HCT116 (cell line): ENCODE measurements at regions not wholly inside any gene's neighbourhood (a gene's known extent, or its start where the extent isn't known, plus 50 kb on each side); places are given as distances from the start of the nearest gene placed in this dataset.
A peak's percentile ranks its signal among the peaks of the same experiment; 100 is the strongest.

Experiments
- ATAC-seq: fragments of 200-7000 bp; cut with Tn5 transposase; 2 replicates; pipeline ENCODE4 v1.9.1; 2020; ENCODE audit warnings: mild to moderate bottlenecking, moderate library complexity
- BruUV-seq: library from RNA; stranded (reverse); fragments of 400-500 nt; replicated peaks from 2 replicates; lab custom pipeline; 2021; lab: Mats Ljungman, UMichigan
- CTCF ChIA-PET: fragments of 300-600 bp; sonication (Branson Sonifier 250); formaldehyde crosslinking; loops from one replicate; lab custom pipeline; 2021; ENCODE audit warnings: antibody characterized with exemption; lab: Charles Lee
- POLR2A ChIA-PET: fragments of 300-600, 350-600 bp; sonication (Branson Sonifier 250); formaldehyde crosslinking; loops from one replicate; lab custom pipeline; 2021; ENCODE audit warnings: antibody characterized with exemption; lab: Charles Lee
- RAD21 ChIA-PET, 2 experiments: fragments of 300-600 bp; sonication (Branson Sonifier 250); formaldehyde crosslinking; loops; one replicate each; lab custom pipeline; 2023; ENCODE audit warnings: low total read pairs in 2 of 2; ENCODE audit not compliant: uncharacterized antibody in 2 of 2, unreplicated experiment in 2 of 2, low non-redundant PET in 1 of 2; lab: Charles Lee
- DNase-seq: peaks from one replicate; pipeline ENCODE4 v3.0.0-alpha.2; 2010; ENCODE audit warnings: low read depth, low spot score
- H2AFZ ChIP-seq: fragments of 200-600 bp; shearing (Covaris generic), sonication (generic); 2 replicates; pipeline ENCODE4 v1.6.1; 2017; ENCODE audit warnings: low read depth, mixed run types, mixed read lengths, antibody characterized with exemption, low read length; ENCODE audit not compliant: poor library complexity, severe bottlenecking
- H3K27ac ChIP-seq: 2 replicates; pipeline ENCODE4 v1.5.1; 2012; ENCODE audit warnings: low read depth, low read length
- H3K27me3 ChIP-seq: fragments of 200-600 bp; sonication (generic); 2 replicates; pipeline ENCODE4 v1.6.1; 2016; ENCODE audit warnings: mixed run types, low read length, mixed read lengths; ENCODE audit not compliant: insufficient read depth
- H3K36me3 ChIP-seq, 2 experiments: fragments of 200-500 bp in 1 of 2; fragments of 200-600 bp in 1 of 2; sonication (Bioruptor generic) in 1 of 2; sonication (generic) in 1 of 2; 2 replicates each; pipeline versions ENCODE4 v1.5.1 to v1.6.1; 2014 to 2016; ENCODE audit warnings: low read length in 2 of 2, inconsistent platforms in 1 of 2, mixed read lengths in 1 of 2, mixed run types in 1 of 2; ENCODE audit not compliant: insufficient read depth in 2 of 2, control insufficient read depth in 1 of 2
- H3K4me1 ChIP-seq, 2 experiments: fragments of 200-600 bp in 1 of 2; sonication (generic) in 1 of 2; 2 replicates each; pipeline versions ENCODE4 v1.5.1 to v1.6.1; 2012 to 2017; ENCODE audit warnings: low read length in 2 of 2, inconsistent platforms in 1 of 2, mild to moderate bottlenecking in 1 of 2, mixed read lengths in 1 of 2, mixed run types in 1 of 2, moderate library complexity in 1 of 2; ENCODE audit not compliant: insufficient read depth in 2 of 2, control insufficient read depth in 1 of 2
- H3K4me2 ChIP-seq: fragments of 200-600 bp; sonication (generic); 2 replicates; pipeline ENCODE4 v1.6.1; 2017; ENCODE audit warnings: mixed run types, low read length, mixed read lengths
- H3K4me3 ChIP-seq, 2 experiments: fragments of 200-600 bp in 1 of 2; sonication (generic) in 1 of 2; replicated peaks in 1 of 2; 2 replicates each; pipeline ENCODE4 v1.5.1; 2011 to 2016; ENCODE audit warnings: low read length in 2 of 2, control low read depth in 1 of 2, low read depth in 1 of 2, mild to moderate bottlenecking in 1 of 2, mixed read lengths in 1 of 2, mixed run types in 1 of 2
- H3K79me2 ChIP-seq: fragments of 200-600 bp; sonication (generic); 2 replicates; pipeline ENCODE4 v1.6.1; 2017; ENCODE audit warnings: mild to moderate bottlenecking, mixed run types, low read length, moderate library complexity, mixed read lengths; ENCODE audit not compliant: insufficient read depth
- H3K9ac ChIP-seq: fragments of 200-600 bp; sonication (generic); 2 replicates; pipeline ENCODE4 v1.6.1; 2016; ENCODE audit warnings: low read length, mixed read lengths
- H3K9me2 ChIP-seq: fragments of 200-600 bp; sonication (generic), shearing (Covaris generic); 2 replicates; pipeline ENCODE4 v1.6.1; 2017; ENCODE audit warnings: mixed run types, mild to moderate bottlenecking, moderate library complexity; ENCODE audit not compliant: insufficient read depth
- H3K9me3 ChIP-seq, 2 experiments: fragments of 200-500 bp in 1 of 2; fragments of 200-600 bp in 1 of 2; sonication (Bioruptor generic) in 1 of 2; sonication (generic) in 1 of 2; 2 replicates each; pipeline ENCODE4 v1.6.1; 2014 to 2017; ENCODE audit warnings: low read length in 2 of 2, mixed read lengths in 2 of 2, inconsistent platforms in 1 of 2, low read depth in 1 of 2, mild to moderate bottlenecking in 1 of 2, mixed run types in 1 of 2, moderate library complexity in 1 of 2; ENCODE audit not compliant: control insufficient read depth in 1 of 2, insufficient read depth in 1 of 2
- H4K20me1 ChIP-seq: fragments of 200-600 bp; sonication (generic), shearing (Covaris generic); 2 replicates; pipeline ENCODE4 v1.6.1; 2017; ENCODE audit warnings: mixed run types, mild to moderate bottlenecking, moderate library complexity; ENCODE audit not compliant: insufficient read depth
- ATF3 ChIP-seq: IDR thresholded peaks from 2 replicates; pipeline ENCODE4 v1.6.1; 2012
- CBX3 ChIP-seq: IDR thresholded peaks from 2 replicates; pipeline ENCODE4 v1.6.1; 2012; ENCODE audit warnings: low read depth
- CEBPB ChIP-seq: IDR thresholded peaks from 2 replicates; pipeline ENCODE4 v1.6.1; 2012; ENCODE audit warnings: low read depth
- EGR1 ChIP-seq: IDR thresholded peaks from 2 replicates; pipeline ENCODE4 v1.6.1; 2012; ENCODE audit warnings: low read depth
- EZH2 ChIP-seq: fragments of 200-600 bp; sonication (generic); IDR thresholded peaks from 2 replicates; pipeline ENCODE4 v1.6.1; 2017; ENCODE audit warnings: antibody characterized with exemption, mixed run types
- FOSL1 ChIP-seq: IDR thresholded peaks from 2 replicates; pipeline ENCODE4 v1.6.1; 2012; ENCODE audit warnings: low read depth
- JUND ChIP-seq: IDR thresholded peaks from 2 replicates; pipeline ENCODE4 v1.6.1; 2012
- MAX ChIP-seq: IDR thresholded peaks from 2 replicates; pipeline ENCODE4 v1.6.1; 2012
- POLR2A ChIP-seq: IDR thresholded peaks from 2 replicates; pipeline ENCODE4 v1.7.0; 2011; ENCODE audit warnings: borderline replicate concordance; ENCODE audit not compliant: insufficient read depth, insufficient read length; ENCODE audit errors: extremely low read depth
- POLR2AphosphoS5 ChIP-seq: IDR thresholded peaks from 2 replicates; pipeline ENCODE4 v1.6.1; 2011; ENCODE audit warnings: mild to moderate bottlenecking, low read depth, low read length, moderate library complexity
- RAD21 ChIP-seq: IDR thresholded peaks from 2 replicates; pipeline ENCODE4 v1.6.1; 2012; ENCODE audit warnings: low read depth, mild to moderate bottlenecking
- REST ChIP-seq: IDR thresholded peaks from 2 replicates; pipeline ENCODE4 v1.6.1; 2012; ENCODE audit warnings: low read depth
- SIN3A ChIP-seq: IDR thresholded peaks from 2 replicates; pipeline ENCODE4 v1.6.1; 2012; ENCODE audit warnings: low read depth
- SP1 ChIP-seq: IDR thresholded peaks from 2 replicates; pipeline ENCODE4 v1.6.1; 2012; ENCODE audit warnings: low read depth
- SRF ChIP-seq: IDR thresholded peaks from 2 replicates; pipeline ENCODE4 v1.6.1; 2012; ENCODE audit warnings: low read depth
- TCF7L2 ChIP-seq: IDR thresholded peaks from 2 replicates; pipeline ENCODE4 v1.7.0; 2011; ENCODE audit warnings: borderline replicate concordance, inconsistent platforms; ENCODE audit not compliant: insufficient read depth, insufficient read length; ENCODE audit errors: extremely low read depth
- YY1 ChIP-seq: IDR thresholded peaks from 2 replicates; pipeline ENCODE4 v1.6.1; 2011; ENCODE audit warnings: low read length, low read depth, moderate library complexity, mild to moderate bottlenecking; ENCODE audit not compliant: insufficient replicate concordance; ENCODE audit errors: extremely low read depth
- ZBTB33 ChIP-seq: IDR thresholded peaks from 2 replicates; pipeline ENCODE4 v1.6.1; 2011; ENCODE audit warnings: mild to moderate bottlenecking, low read length, moderate library complexity; ENCODE audit not compliant: insufficient replicate concordance; ENCODE audit errors: extremely low read depth
- ZFX ChIP-seq: fragments of 450-650 bp; IDR thresholded peaks from 2 replicates; pipeline ENCODE4 v1.6.1; 2017
- ZNF274 ChIP-seq: fragments of 200-500 bp; sonication (Bioruptor generic); IDR thresholded peaks from 2 replicates; pipeline ENCODE4 v1.6.1; 2014; ENCODE audit warnings: mild to moderate bottlenecking, low read depth, low read length, inconsistent platforms
- intact Hi-C: fragments of 100-400 bp; cut with micrococcal nuclease; formaldehyde crosslinking; loops from 2 replicates; pipeline ENCODE4 v1.10.0; 2022

- H3K9me3 ChIP-seq = no peaks in the 10 kb centered on the region
- DNase-seq = peak; percentile 87
- BruUV-seq = no TSS peak
- H3K4me2 ChIP-seq = peak overlapping the region; percentile 71
- H4K20me1 ChIP-seq = no peaks in the 10 kb centered on the region
- TF ChIP-seq EZH2 = no peak
- TF ChIP-seq TCF7L2 = no peak
- TF ChIP-seq ZBTB33 = no peak
- TF ChIP-seq CEBPB = peak; percentile 90
- no peak for TF ChIP-seq ATF3
- peak; percentile 63; the same call in 1 of the 2 replicates for TF ChIP-seq POLR2AphosphoS5
- peak; percentile 13 for TF ChIP-seq YY1
- TF ChIP-seq ZNF274 = no peak
- TF ChIP-seq SRF = peak; percentile 76
- peak; percentile 64 for TF ChIP-seq MAX
- peak; percentile 94 for TF ChIP-seq SP1
- peak; percentile 96 for TF ChIP-seq JUND
- no peak for TF ChIP-seq ZFX
- TF ChIP-seq RAD21 = peak; percentile 29; the same call in 1 of the 2 replicates
- peak; percentile 95 for TF ChIP-seq FOSL1
- peak; percentile 92 for TF ChIP-seq CBX3
- 0 out of 2 replicates have a peak, but pooled peaks have one; percentile 27 for TF ChIP-seq EGR1
- no peak for TF ChIP-seq POLR2A
- no peak for TF ChIP-seq REST
- TF ChIP-seq SIN3A = peak; percentile 81
- peak overlapping the region; percentile 73 for H3K27ac ChIP-seq
- H3K4me1 ChIP-seq = peaks cover 25 to 97% of the 10 kb centered on the region in 2 experiments
- ChIA-PET CTCF (interaction anchor here (1.1 to 1.2 kb wide), 2 partner anchors 83 to 114 kb away, joined by 3 to 5 read pairs; no protein-coding TSS in a partner anchor), POLR2A (interaction anchor here (0.6 to 1.4 kb wide), 6 partner anchors 9 to 82 kb away, joined by 3 to 6 read pairs (median 4); no protein-coding TSS in a partner anchor), RAD21 (no interaction called here)
- intact Hi-C loops = loop anchor here (5.0 kb wide), 2 partner anchors 72 to 78 kb away; no protein-coding TSS in a partner anchor
- no peaks in the 10 kb centered on the region for H3K36me3 ChIP-seq
- no peaks in the 10 kb centered on the region for H3K79me2 ChIP-seq
- H3K9ac ChIP-seq = peak overlapping the region; percentile 50
- H3K9me2 ChIP-seq = no peaks in the 10 kb centered on the region
- H3K4me3 ChIP-seq = peak overlapping the region in 1 of 2 experiments; percentile 27; a peak in 2 of 4 replicates
- peak; percentile 58 for ATAC-seq
- no peaks in the 10 kb centered on the region for H3K27me3 ChIP-seq
- H2AFZ ChIP-seq = no peak overlapping the region
These were observed 84.1 kb downstream of the FEM1C start for GRCh38 chr5:115460472-115460871.
